CD4-positive, alpha-beta T cell (primary cell): ENCODE measurements at regions not wholly inside any gene's neighbourhood (a gene's known extent, or its start where the extent isn't known, plus 50 kb on each side); places are given as distances from the start of the nearest gene placed in this dataset.

Experiments used
- ATAC-seq: fragments of 200-7000 bp; cut with Tn5 transposase; one replicate; pipeline ENCODE4 v1.10.0; 2022; ENCODE audit warnings: mild to moderate bottlenecking; ENCODE audit not compliant: poor library complexity
- CTCF ChIA-PET: fragments of 350-600 bp; sonication (Branson Sonifier 250); formaldehyde crosslinking; loops from one replicate; lab custom pipeline; 2021; ENCODE audit warnings: antibody characterized with exemption, inconsistent platforms; lab: Charles Lee
- POLR2A ChIA-PET: fragments of 350-600 bp; sonication (Branson Sonifier 250); formaldehyde crosslinking; loops from one replicate; lab custom pipeline; 2021; ENCODE audit warnings: antibody characterized with exemption, inconsistent platforms; lab: Charles Lee
- DNase-seq, 14 experiments: peaks; one replicate each; pipeline ENCODE4 v3.0.0-alpha.2; 2013 to 2020; ENCODE audit warnings: mixed read lengths in 2 of 14
- H3K27ac ChIP-seq, 2 donors: one replicate each; pipeline versions ENCODE4 v1.5.1 to v1.7.0; 2013; ENCODE audit warnings: low read length in 2 of 2, low read depth in 1 of 2, mild to moderate bottlenecking in 1 of 2
- H3K27me3 ChIP-seq, 2 experiments: 1 replicate in 1 of 2; 2 replicates in 1 of 2; pipeline versions ENCODE4 v1.6.1 to v1.7.0; 2013; ENCODE audit warnings: low read length in 2 of 2, control low read depth in 1 of 2, mild to moderate bottlenecking in 1 of 2, moderate library complexity in 1 of 2; ENCODE audit not compliant: insufficient read depth in 2 of 2, control insufficient read depth in 1 of 2
- H3K36me3 ChIP-seq: one replicate; pipeline ENCODE4 v1.6.1; 2013; ENCODE audit warnings: low read length, control low read depth; ENCODE audit not compliant: insufficient read depth
- H3K4me1 ChIP-seq: one replicate; pipeline ENCODE4 v1.6.1; 2013; ENCODE audit warnings: low read length, control low read depth; ENCODE audit not compliant: insufficient read depth
- H3K4me3 ChIP-seq: one replicate; pipeline ENCODE4 v1.5.1; 2013; ENCODE audit warnings: mild to moderate bottlenecking, low read length, moderate library complexity
- H3K9me3 ChIP-seq, 2 experiments: 1 replicate in 1 of 2; 2 replicates in 1 of 2; pipeline versions ENCODE4 v1.6.1 to v1.7.0; 2013; ENCODE audit warnings: low read length in 2 of 2, mild to moderate bottlenecking in 2 of 2, control low read depth in 1 of 2, moderate library complexity in 1 of 2; ENCODE audit not compliant: control insufficient read depth in 1 of 2, insufficient read depth in 1 of 2
- H3K27ac Mint-ChIP-seq: one replicate; pipeline ENCODE4 v1.8.0; 2020; ENCODE audit warnings: mixed read lengths
- H3K27me3 Mint-ChIP-seq: one replicate; pipeline ENCODE4 v1.8.0; 2021; ENCODE audit warnings: mixed read lengths
- H3K36me3 Mint-ChIP-seq: one replicate; pipeline ENCODE4 v1.8.0; 2021; ENCODE audit warnings: low read depth, mixed read lengths
- H3K4me1 Mint-ChIP-seq: one replicate; pipeline ENCODE4 v1.8.0; 2021; ENCODE audit warnings: low read depth, mixed read lengths
- H3K4me3 Mint-ChIP-seq: one replicate; pipeline ENCODE4 v1.8.0; 2020; ENCODE audit warnings: mild to moderate bottlenecking, mixed read lengths
- H3K9me3 Mint-ChIP-seq: one replicate; pipeline ENCODE4 v1.8.0; 2020; ENCODE audit warnings: mixed read lengths
- CTCF ChIP-seq: fragments of 200-600 bp; IDR thresholded peaks from one replicate; pipeline ENCODE4 v1.8.0; 2022; ENCODE audit warnings: antibody characterized with exemption, mild to moderate bottlenecking
- intact Hi-C, 2 experiments: fragments of 100-400 bp; cut with DNase I in 1 of 2; cut with micrococcal nuclease in 1 of 2; formaldehyde crosslinking; loops; one replicate each; pipeline versions ENCODE4 v1.15.1 to v1.9.0; 2023 to 2025; cut with DNase I, micrococcal nuclease

- Histone ChIP-seq H3K9me3 (peaks cover 0 to 3% of the 10 kb centered on the region in 2 experiments), H3K27ac (no peak overlapping the region), H3K27me3 (peaks cover 0 to 3% of the 10 kb centered on the region in 2 experiments), H3K4me3 (no peak overlapping the region), H3K36me3 (no peaks in the 10 kb centered on the region), H3K4me1 (no peaks in the 10 kb centered on the region)
- CTCF ChIA-PET: no interaction called here
- no peak overlapping the region for H3K4me3 Mint-ChIP-seq
- intact Hi-C loops: no loop called here
- no peak for ATAC-seq
- H3K27ac Mint-ChIP-seq: no peak overlapping the region
- no peak for TF ChIP-seq CTCF
- POLR2A ChIA-PET: no interaction called here
- no peaks in the 10 kb centered on the region for H3K36me3 Mint-ChIP-seq
- no peaks in the 10 kb centered on the region for H3K4me1 Mint-ChIP-seq
- H3K27me3 Mint-ChIP-seq: peaks cover 28% of the 10 kb centered on the region
- no peaks in the 10 kb centered on the region for H3K9me3 Mint-ChIP-seq
- DNase-seq: no peak
Observed at GRCh38 chr6:1116149-1116548, 195.7 kb upstream of the FOXQ1 start.

GRCh38 chr6:1113916-1114540, 197.9 kb upstream of the FOXQ1 start:
- H3K27ac ChIP-seq: no peak overlapping the region
- no peaks in the 10 kb centered on the region for H3K36me3 Mint-ChIP-seq
- POLR2A ChIA-PET: no interaction called here
- peaks cover 0 to 3% of the 10 kb centered on the region in 2 experiments for H3K27me3 ChIP-seq
- H3K4me3 Mint-ChIP-seq: no peak overlapping the region
- no peak overlapping the region for H3K27ac Mint-ChIP-seq
- H3K27me3 Mint-ChIP-seq: peaks cover 22% of the 10 kb centered on the region
- no peaks in the 10 kb centered on the region for H3K4me1 Mint-ChIP-seq
- CTCF ChIA-PET: no interaction called here
- TF ChIP-seq CTCF: no peak
- no peak overlapping the region for H3K4me3 ChIP-seq
- DNase-seq: no peak
- ATAC-seq: no peak
- no peaks in the 10 kb centered on the region for H3K9me3 Mint-ChIP-seq
- peaks cover 0 to 3% of the 10 kb centered on the region in 2 experiments for H3K9me3 ChIP-seq
- no peaks in the 10 kb centered on the region for H3K36me3 ChIP-seq
- intact Hi-C loops: no loop called here
- H3K4me1 ChIP-seq: no peaks in the 10 kb centered on the region

- H3K9me3 ChIP-seq: peaks cover 0 to 10% of the 10 kb centered on the region in 2 experiments
- ATAC-seq (no peak), DNase-seq (no peak)
- CTCF ChIA-PET: no interaction called here
- Mint-ChIP-seq H3K4me1 (no peaks in the 10 kb centered on the region), H3K36me3 (no peaks in the 10 kb centered on the region), H3K4me3 (no peak overlapping the region), H3K9me3 (peaks cover 4% of the 10 kb centered on the region), H3K27me3 (peaks cover 15% of the 10 kb centered on the region), H3K27ac (no peak overlapping the region)
- TF ChIP-seq CTCF: no peak
- H3K36me3 ChIP-seq: no peaks in the 10 kb centered on the region
- POLR2A ChIA-PET: no interaction called here
- H3K4me3 ChIP-seq: no peak overlapping the region
- no peaks in the 10 kb centered on the region for H3K4me1 ChIP-seq
- intact Hi-C loops: no loop called here
- no peak overlapping the region for H3K27ac ChIP-seq
- H3K27me3 ChIP-seq: peaks cover 0 to 3% of the 10 kb centered on the region in 2 experiments
Observed at GRCh38 chr6:1111361-1111760, 200.5 kb upstream of the FOXQ1 start.
